H9 (cell line): ENCODE measurements at regions not wholly inside any gene's neighbourhood (a gene's known extent, or its start where the extent isn't known, plus 50 kb on each side); places are given as distances from the start of the nearest gene placed in this dataset.

ENCODE experiments used
- DNase-seq: peaks from one replicate; pipeline ENCODE4 v3.0.0-alpha.2; 2017
- H2AFZ ChIP-seq: one replicate; pipeline ENCODE4 v1.6.1; 2013; ENCODE audit warnings: mild to moderate bottlenecking, low read length, control low read depth, moderate library complexity
- H2AK5ac ChIP-seq: 2 replicates; pipeline ENCODE4 v1.6.1; 2013; ENCODE audit warnings: low read length, control low read depth, mixed read lengths; ENCODE audit not compliant: insufficient read length
- H2BK120ac ChIP-seq: one replicate; pipeline ENCODE4 v1.6.1; 2013; ENCODE audit warnings: low read depth, mild to moderate bottlenecking, low read length, control low read depth, inconsistent platforms; ENCODE audit not compliant: poor library complexity, severe bottlenecking
- H2BK12ac ChIP-seq: 2 replicates; pipeline ENCODE4 v1.6.1; 2013; ENCODE audit warnings: low read length, control low read depth, mixed read lengths, low read depth; ENCODE audit not compliant: insufficient read length
- H2BK15ac ChIP-seq: 2 replicates; pipeline ENCODE4 v1.6.1; 2013; ENCODE audit warnings: low read depth, low read length, control low read depth
- H2BK20ac ChIP-seq: one replicate; pipeline ENCODE4 v1.6.1; 2013; ENCODE audit warnings: low read depth, mild to moderate bottlenecking, low read length, control low read depth, inconsistent platforms; ENCODE audit not compliant: poor library complexity, severe bottlenecking
- H2BK5ac ChIP-seq: 2 replicates; pipeline ENCODE4 v1.6.1; 2013; ENCODE audit warnings: low read length, control low read depth, mixed read lengths; ENCODE audit not compliant: insufficient read length
- H3K14ac ChIP-seq: 2 replicates; pipeline ENCODE4 v1.6.1; 2013; ENCODE audit warnings: low read length, control low read depth; ENCODE audit not compliant: insufficient read depth
- H3K18ac ChIP-seq: 2 replicates; pipeline ENCODE4 v1.6.1; 2013; ENCODE audit warnings: low read depth, mild to moderate bottlenecking, mixed read lengths, low read length, control low read depth; ENCODE audit not compliant: insufficient read length
- H3K23ac ChIP-seq: 2 replicates; pipeline ENCODE4 v1.6.1; 2013; ENCODE audit warnings: low read length, control low read depth, mixed read lengths, low read depth; ENCODE audit not compliant: insufficient read length
- H3K23me2 ChIP-seq: 2 replicates; pipeline ENCODE4 v1.6.1; 2013; ENCODE audit warnings: low read depth, mild to moderate bottlenecking, mixed read lengths, low read length, control low read depth; ENCODE audit not compliant: insufficient read length, poor library complexity, severe bottlenecking
- H3K27ac ChIP-seq: 2 replicates; pipeline ENCODE4 v1.5.1; 2013; ENCODE audit warnings: low read length, control low read depth, mixed read lengths, low read depth; ENCODE audit not compliant: insufficient read length
- H3K27me3 ChIP-seq: 2 replicates; pipeline ENCODE4 v1.6.1; 2013; ENCODE audit warnings: low read length, control low read depth, inconsistent platforms; ENCODE audit not compliant: insufficient read depth
- H3K4ac ChIP-seq: 2 replicates; pipeline ENCODE4 v1.6.1; 2013; ENCODE audit warnings: low read depth, mild to moderate bottlenecking, control low read depth, inconsistent platforms, low read length, moderate library complexity
- H3K4me1 ChIP-seq: 2 replicates; pipeline ENCODE4 v1.6.1; 2013; ENCODE audit warnings: low read length, control low read depth, inconsistent platforms; ENCODE audit not compliant: insufficient read depth
- H3K4me2 ChIP-seq: 2 replicates; pipeline ENCODE4 v1.6.1; 2013; ENCODE audit warnings: low read length, control low read depth, mixed read lengths; ENCODE audit not compliant: insufficient read length, insufficient read depth
- H3K56ac ChIP-seq: 2 replicates; pipeline ENCODE4 v1.6.1; 2013; ENCODE audit warnings: low read depth, mild to moderate bottlenecking, mixed read lengths, low read length, control low read depth; ENCODE audit not compliant: insufficient read length
- H3K79me1 ChIP-seq: 2 replicates; pipeline ENCODE4 v1.6.1; 2013; ENCODE audit warnings: low read depth, mild to moderate bottlenecking, moderate library complexity, low read length, control low read depth, inconsistent platforms; ENCODE audit not compliant: insufficient read depth, poor library complexity, severe bottlenecking
- H3K79me2 ChIP-seq: 2 replicates; pipeline ENCODE4 v1.6.1; 2013; ENCODE audit warnings: low read length, control low read depth, inconsistent platforms; ENCODE audit not compliant: insufficient read depth
- H3K9ac ChIP-seq: 2 replicates; pipeline ENCODE4 v1.6.1; 2013; ENCODE audit warnings: low read length, control low read depth, mixed read lengths; ENCODE audit not compliant: insufficient read length; ENCODE audit errors: extremely low read depth
- H3K9me3 ChIP-seq: one replicate; pipeline ENCODE4 v1.6.1; 2013; ENCODE audit warnings: low read depth, low read length, inconsistent platforms; ENCODE audit not compliant: control insufficient read depth
- H3T11ph ChIP-seq: one replicate; pipeline ENCODE4 v1.6.1; 2013; ENCODE audit warnings: mild to moderate bottlenecking, low read length, control low read depth, inconsistent platforms
- H4K20me1 ChIP-seq: one replicate; pipeline ENCODE4 v1.6.1; 2013; ENCODE audit not compliant: control insufficient read depth, insufficient read length, insufficient read depth
- H4K5ac ChIP-seq: 2 replicates; pipeline ENCODE4 v1.6.1; 2013; ENCODE audit warnings: low read depth, mild to moderate bottlenecking, mixed read lengths, low read length, control low read depth; ENCODE audit not compliant: insufficient read length
- H4K8ac ChIP-seq: replicated peaks from 2 replicates; pipeline ENCODE4 v1.6.1; 2013; ENCODE audit warnings: low read length, control low read depth, mixed read lengths, low read depth; ENCODE audit not compliant: insufficient read length
- H4K91ac ChIP-seq: 2 replicates; pipeline ENCODE4 v1.6.1; 2013; ENCODE audit warnings: low read depth, mild to moderate bottlenecking, moderate library complexity, mixed read lengths, low read length, control low read depth; ENCODE audit not compliant: insufficient read length
- H3K27ac Mint-ChIP-seq, 3 experiments: 2 replicates in 2 of 3; 3 replicates in 1 of 3; pipeline ENCODE4 v1.8.0; 2020 to 2021; ENCODE audit warnings: mixed read lengths in 3 of 3, mild to moderate bottlenecking in 1 of 3, moderate library complexity in 1 of 3
- H3K27me3 Mint-ChIP-seq: 2 replicates; pipeline ENCODE4 v1.8.0; 2021; ENCODE audit warnings: low read depth, mild to moderate bottlenecking, moderate library complexity, mixed read lengths
- H3K36me3 Mint-ChIP-seq, 3 experiments: 2 replicates in 2 of 3; 3 replicates in 1 of 3; pipeline ENCODE4 v1.8.0; 2020 to 2021; ENCODE audit warnings: low read depth in 3 of 3, mixed read lengths in 3 of 3; ENCODE audit not compliant: insufficient read depth in 1 of 3
- H3K4me1 Mint-ChIP-seq, 2 experiments: 2 replicates each; pipeline ENCODE4 v1.8.0; 2020; ENCODE audit warnings: mixed read lengths in 2 of 2
- H3K4me3 Mint-ChIP-seq, 2 experiments: 2 replicates in 1 of 2; 3 replicates in 1 of 2; pipeline ENCODE4 v1.8.0; 2020 to 2021; ENCODE audit warnings: mild to moderate bottlenecking in 2 of 2, mixed read lengths in 2 of 2, moderate library complexity in 1 of 2
- H3K9me3 Mint-ChIP-seq, 2 experiments: 2 replicates in 1 of 2; 3 replicates in 1 of 2; pipeline ENCODE4 v1.8.0; 2020; ENCODE audit warnings: mild to moderate bottlenecking in 2 of 2, mixed read lengths in 2 of 2, moderate library complexity in 1 of 2
- CTCF ChIP-seq: fragments of 200-600 bp; sonication (generic); conservative IDR thresholded peaks from 3 replicates; pipeline ENCODE4 v1.8.0; 2021; ENCODE audit warnings: antibody characterized with exemption, mild to moderate bottlenecking
- WGBS: extraction: QIAGEN DNeasy Blood & Tissue Kit; methylation state at CpG from one replicate; pipeline ENCODE4 v1.1.7; 2013; ENCODE audit warnings: missing lambda C conversion rate, low lambda C conversion rate, mixed read lengths; ENCODE audit not compliant: insufficient read length; ENCODE audit errors: extremely low coverage; 5-methylcytosine and 5-hydroxymethylcytosine counted together

GRCh38 chr15:39354189-39354588 lies 226.7 kb upstream of the THBS1 start:
- Histone ChIP-seq H2AFZ (no peak overlapping the region), H4K91ac (no peak overlapping the region)
- no CpG with 5 or more reads among the region's 3 CpGs for WGBS

More at GRCh38 chr15:39354189-39354588, 226.7 kb upstream of the THBS1 start:
- Histone ChIP-seq H3K27ac (no peak overlapping the region), H3K4me1 (no peaks in the 10 kb centered on the region), H2BK15ac (no peak overlapping the region), H3K4me2 (no peak overlapping the region), H2BK5ac (no peak overlapping the region), H4K20me1 (no peaks in the 10 kb centered on the region), H3K14ac (no peak overlapping the region), H3K18ac (no peak overlapping the region), H3K4ac (no peak overlapping the region), H3K23ac (no peak overlapping the region), H3K79me1 (no peaks in the 10 kb centered on the region), H4K5ac (no peak overlapping the region), H3K56ac (no peak overlapping the region), H3K27me3 (no peaks in the 10 kb centered on the region), H2BK120ac (no peak overlapping the region), H2BK12ac (no peak overlapping the region), H3K9me3 (no peaks in the 10 kb centered on the region), H3T11ph (no peak overlapping the region), H2BK20ac (no peak overlapping the region), H2AK5ac (no peak overlapping the region), H3K79me2 (no peaks in the 10 kb centered on the region), H4K8ac (no peak overlapping the region), H3K9ac (no peak overlapping the region), H3K23me2 (no peaks in the 10 kb centered on the region)
- Mint-ChIP-seq H3K27ac (no peak overlapping the region), H3K9me3 (no peaks in the 10 kb centered on the region), H3K27me3 (no peaks in the 10 kb centered on the region), H3K4me3 (no peak overlapping the region), H3K36me3 (no peaks in the 10 kb centered on the region), H3K4me1 (peaks cover 10 to 13% of the 10 kb centered on the region in 2 experiments)
- no peak for TF ChIP-seq CTCF
- DNase-seq = no peak
